GM10266 (cell line): ENCODE measurements at regions not wholly inside any gene's neighbourhood (a gene's known extent, or its start where the extent isn't known, plus 50 kb on each side); places are given as distances from the start of the nearest gene placed in this dataset.

Experiments
- DNase-seq: peaks from one replicate; pipeline ENCODE4 v3.0.0; 2012; ENCODE audit errors: extremely low spot score
- TF ChIP-seq, protein P1 (sequence below): IDR thresholded peaks from 2 replicates; pipeline ENCODE4 v1.5.1; 2012; ENCODE audit warnings: mild to moderate bottlenecking, low read depth; ENCODE audit not compliant: control insufficient read depth, insufficient read depth; ENCODE audit errors: missing control alignments

DNA sequence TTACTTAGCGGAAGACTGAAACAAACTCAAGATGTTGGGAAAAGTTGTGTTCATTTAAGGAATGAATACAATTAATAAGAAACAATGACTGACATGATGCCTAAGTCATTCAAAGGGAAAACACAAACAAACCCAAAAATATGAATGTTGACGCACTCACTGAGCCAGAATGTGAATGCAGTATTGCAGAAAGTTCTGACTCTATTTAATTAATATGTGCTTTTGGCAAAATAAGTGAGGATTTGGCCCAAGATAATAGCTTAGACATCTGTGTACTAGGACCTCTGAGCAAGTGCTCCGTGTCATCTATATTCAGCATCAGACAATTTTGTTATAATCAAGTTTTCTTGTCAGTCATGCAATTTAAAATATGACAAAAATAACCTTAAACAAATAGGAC lies 1138.8 kb upstream of the NXPH2 start:
- TF ChIP-seq, protein P1, sequence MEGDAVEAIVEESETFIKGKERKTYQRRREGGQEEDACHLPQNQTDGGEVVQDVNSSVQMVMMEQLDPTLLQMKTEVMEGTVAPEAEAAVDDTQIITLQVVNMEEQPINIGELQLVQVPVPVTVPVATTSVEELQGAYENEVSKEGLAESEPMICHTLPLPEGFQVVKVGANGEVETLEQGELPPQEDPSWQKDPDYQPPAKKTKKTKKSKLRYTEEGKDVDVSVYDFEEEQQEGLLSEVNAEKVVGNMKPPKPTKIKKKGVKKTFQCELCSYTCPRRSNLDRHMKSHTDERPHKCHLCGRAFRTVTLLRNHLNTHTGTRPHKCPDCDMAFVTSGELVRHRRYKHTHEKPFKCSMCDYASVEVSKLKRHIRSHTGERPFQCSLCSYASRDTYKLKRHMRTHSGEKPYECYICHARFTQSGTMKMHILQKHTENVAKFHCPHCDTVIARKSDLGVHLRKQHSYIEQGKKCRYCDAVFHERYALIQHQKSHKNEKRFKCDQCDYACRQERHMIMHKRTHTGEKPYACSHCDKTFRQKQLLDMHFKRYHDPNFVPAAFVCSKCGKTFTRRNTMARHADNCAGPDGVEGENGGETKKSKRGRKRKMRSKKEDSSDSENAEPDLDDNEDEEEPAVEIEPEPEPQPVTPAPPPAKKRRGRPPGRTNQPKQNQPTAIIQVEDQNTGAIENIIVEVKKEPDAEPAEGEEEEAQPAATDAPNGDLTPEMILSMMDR: no peak
- no peak for DNase-seq

DNA sequence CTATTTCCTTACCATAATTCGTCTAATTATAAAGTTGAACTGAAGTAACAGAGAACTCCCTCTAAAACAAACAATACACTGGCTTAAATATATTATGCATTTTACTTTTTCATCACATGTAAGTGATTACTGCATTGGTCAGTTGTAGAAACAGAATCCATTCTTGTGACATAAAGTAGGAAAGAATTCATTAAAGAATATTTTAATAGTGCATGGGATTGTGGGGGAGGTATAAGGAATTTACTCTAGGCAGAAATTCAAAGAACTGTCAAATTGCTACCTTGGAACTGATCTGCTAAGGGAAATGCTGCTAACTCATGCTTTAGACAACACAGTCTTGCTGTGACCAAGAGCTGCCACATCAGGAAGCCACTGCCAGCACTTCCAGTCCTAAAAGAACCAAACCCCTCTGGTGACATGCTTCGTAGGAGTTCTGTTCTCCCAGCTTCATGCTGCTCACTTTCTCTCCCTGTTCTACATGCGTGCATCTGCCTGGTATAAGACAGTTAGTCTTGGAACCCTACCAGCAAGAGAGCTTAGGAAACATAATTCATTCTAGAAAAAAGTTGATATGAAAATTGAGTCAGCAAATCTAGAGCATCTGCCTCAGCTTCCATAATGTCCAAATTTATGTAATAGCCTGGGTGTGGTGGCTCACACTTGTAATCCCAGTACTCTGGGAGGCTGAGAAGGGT lies 1137.6 kb upstream of the NXPH2 start:
- no peak for DNase-seq
- TF ChIP-seq, protein P1: no peak

DNA sequence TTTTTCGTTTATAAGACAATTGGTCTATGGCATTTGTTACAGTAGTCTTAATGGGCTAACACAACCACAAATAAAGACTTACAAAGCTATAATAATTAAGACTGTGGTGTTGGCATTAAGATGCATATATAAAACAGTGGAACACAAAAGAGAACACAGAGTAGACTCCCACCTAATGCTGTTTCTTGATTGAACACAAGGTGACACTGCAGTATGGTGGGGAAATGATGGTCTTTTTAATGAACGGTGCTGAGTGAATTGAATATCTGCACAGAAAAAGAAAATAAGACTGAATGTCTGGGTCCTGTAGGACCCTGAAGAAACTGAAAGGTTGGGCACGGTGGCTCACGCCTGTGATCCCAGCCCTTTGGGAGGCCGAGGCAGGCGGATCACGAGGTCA lies 1136.6 kb upstream of the NXPH2 start:
- TF ChIP-seq, protein P1: no peak
- no peak for DNase-seq

DNA sequence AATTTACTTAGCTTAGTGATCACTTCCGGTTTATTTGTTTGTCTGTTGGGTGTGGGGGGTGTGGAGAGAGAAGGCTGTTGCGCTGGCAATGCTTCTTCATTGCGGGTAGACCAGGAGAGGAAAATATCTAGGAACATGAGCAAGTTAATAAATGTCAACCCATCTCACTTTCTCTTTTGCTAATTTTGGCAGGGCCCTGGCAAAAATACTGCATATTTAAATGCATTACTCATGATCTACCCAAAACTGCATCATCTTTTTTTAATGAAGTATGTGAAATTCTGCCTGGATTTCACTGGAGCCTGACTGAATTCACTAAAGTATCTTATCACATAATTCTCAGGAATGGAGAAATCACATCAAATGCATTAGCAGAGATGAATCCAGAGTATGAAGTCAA lies 1131.0 kb upstream of the NXPH2 start:
- no peak for DNase-seq
- TF ChIP-seq, protein P1: no peak

DNA sequence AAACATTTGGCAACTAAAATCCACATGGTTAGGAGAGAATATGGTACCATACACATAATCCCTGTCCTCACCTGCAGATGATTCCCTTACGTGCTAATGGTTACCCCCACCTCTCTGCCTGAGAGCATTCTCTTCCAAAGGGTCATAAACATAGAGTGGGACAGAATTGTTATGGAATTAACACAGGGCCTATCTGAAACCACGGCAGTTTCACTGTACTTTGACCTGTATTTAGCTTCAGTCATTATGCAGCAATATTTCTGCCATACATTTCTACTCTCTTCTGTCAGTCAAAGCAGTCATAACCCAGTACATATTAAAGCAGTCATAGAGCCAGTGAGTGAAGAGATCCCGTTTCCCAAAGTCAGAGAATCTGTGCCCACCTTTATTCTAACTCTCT lies 1128.9 kb upstream of the NXPH2 start:
- TF ChIP-seq, protein P1: no peak
- DNase-seq: no peak

DNA sequence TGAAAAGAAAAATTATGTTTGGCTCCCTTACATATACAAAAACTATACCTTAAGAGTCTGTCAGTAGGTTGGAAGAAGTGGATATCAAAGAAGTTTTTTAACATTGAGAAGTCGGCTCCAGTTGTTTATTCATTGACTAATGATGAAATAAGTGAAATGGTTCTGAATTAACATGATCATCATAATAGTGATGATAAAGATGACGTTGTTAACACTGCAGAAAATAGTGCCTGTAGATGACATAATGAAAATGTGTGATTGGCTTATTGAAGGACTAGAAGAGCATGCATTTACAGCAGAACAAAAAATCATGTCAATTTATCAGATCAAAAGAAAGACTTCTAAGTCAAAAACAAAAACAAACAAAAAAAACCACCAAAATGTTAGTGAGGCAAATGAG lies 1125.4 kb upstream of the NXPH2 start:
- DNase-seq: no peak
- TF ChIP-seq, protein P1: no peak

DNA sequence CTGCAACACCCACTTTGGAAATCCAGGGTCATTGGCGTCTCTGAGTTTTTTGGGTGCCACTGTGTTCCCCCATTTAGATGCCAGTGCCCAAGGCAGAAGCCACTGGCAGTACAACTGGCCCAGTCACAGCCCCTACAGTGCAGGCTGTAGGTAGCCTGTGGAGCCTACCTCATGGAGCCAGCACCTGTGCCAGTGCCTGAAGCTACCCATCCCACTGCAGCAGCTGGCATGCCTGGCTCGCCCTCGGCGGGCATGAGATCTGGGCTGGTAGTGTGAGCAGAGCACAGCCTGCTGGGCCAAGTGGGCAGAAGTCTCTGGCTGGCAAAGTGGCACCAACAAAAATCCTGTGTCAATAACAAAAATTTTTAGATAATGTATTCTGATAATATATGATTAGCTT lies 1111.4 kb upstream of the NXPH2 start:
- DNase-seq: no peak
- TF ChIP-seq, protein P1: no peak
